ENCODE measurements at regions not wholly inside any gene's neighbourhood (a gene's known extent, or its start where the extent isn't known, plus 50 kb on each side); places are given as distances from the start of the nearest gene placed in this dataset.
A peak's percentile ranks its signal among the peaks of the same experiment; 100 is the strongest.
"Not testable (repeated sequence)": the region's sequence is repeated elsewhere in the genome, so short reads cannot be mapped to it uniquely, and the experiment has no call there.

- DNase-seq: no peak
These were observed 134.4 kb upstream of the TMEM170B start for GRCh38 chr6:11403035-11403601.

DNA sequence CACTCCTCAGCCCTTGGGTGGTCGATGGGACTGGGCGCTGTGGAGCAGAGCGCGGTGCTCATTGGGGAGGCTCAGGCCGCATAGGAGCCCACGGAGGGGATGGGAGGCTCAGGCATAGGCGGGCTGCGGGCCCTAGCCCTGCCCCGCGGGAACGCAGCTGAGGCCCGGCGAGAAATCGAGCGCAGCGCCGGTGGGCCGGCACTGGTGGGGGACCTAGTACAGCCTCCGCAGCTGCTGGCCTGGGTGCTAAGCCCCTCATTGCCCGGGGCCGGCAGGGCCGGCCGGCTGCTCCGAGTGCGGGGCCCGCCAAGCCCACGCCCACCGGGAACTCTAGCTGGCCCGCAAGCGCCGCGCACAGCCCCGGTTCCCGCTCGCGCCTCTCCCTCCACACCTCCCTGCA lies 135.0 kb upstream of the TMEM170B start:
- not testable (repeated sequence) for DNase-seq

- not testable (repeated sequence) for DNase-seq
These were observed 135.6 kb upstream of the TMEM170B start for GRCh38 chr6:11401954-11402353.

DNA sequence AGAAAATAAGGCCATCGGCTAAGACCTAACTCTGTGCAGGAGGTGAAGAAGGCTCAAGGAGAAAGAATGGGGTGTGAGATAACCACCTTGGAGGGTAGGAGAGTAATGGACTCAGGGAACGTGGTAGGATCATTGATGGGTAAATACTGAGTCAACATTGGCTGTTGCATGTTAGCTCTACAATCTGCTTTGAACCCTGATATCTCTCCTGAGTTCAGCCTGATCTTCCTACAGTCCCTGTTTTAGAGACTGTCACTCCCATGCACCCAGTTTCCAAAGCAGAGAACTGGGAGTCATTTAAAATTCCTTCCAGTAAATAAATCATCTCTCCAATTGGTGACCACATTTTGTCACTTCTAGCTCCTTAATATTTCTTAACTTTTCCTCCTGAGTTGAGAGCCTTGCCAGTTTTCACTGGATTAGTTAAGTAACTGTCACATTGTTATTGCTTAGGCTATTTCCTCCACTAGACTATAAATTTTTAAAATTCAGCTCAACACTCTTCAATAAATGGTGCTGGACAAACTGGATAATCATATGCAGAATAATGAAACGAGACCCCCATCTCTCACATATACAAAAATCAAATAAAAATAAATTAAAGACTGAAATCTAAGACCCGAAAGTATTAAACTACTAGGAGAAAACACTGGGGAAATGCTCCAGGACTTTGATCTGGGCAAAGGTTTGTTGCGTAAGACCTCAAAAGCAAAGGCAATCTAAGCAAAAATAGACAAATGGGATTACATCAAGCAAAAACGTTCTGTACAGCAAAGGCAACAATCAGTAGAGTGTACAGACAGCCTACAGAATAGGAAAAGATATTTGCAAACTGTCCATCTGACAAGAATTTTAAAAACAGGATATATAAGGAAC lies 138.9 kb upstream of the TMEM170B start:
- no peak for DNase-seq

DNA sequence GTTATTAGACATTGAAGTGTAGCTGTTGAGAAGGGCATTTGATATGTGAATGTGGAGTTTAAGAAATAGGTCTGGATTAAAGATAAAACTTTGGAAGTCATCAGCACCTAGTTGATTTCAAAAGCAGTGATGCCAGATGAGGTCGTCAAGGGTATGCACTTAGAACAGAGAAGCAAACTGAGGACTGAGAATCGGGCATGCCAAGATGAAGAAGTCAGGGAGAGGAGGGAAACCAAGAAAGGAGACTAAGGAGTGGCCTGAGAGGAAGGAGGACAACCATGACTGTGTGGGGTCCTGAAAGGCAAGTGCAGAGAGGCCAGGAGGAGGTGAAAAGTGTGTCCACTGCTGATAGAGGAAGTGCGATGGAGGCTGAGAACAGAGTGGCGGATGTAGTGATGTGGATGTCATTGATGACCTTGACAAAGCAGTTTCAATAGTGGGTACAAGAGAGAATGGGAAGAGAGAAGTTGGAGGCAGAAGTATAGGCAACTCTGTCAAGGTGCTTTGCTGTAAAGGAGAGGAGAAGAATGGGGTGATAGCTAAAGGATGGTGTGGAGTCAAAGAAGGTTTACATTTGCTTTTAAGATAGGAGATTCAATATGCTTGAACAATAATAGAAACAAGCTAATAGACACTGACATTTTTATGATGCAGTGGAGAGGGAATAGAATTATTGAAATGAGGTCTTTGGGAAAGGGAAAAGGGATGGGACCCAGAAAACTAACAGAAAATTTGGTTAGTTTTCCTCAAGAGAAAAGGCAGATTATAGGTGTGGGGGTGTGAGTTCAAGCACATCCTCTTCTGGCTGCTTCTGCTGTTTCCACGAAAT lies 139.7 kb upstream of the TMEM170B start:
- DNase-seq: no peak

- no peak for DNase-seq
These were observed 140.7 kb upstream of the TMEM170B start for GRCh38 chr6:11396860-11397259.

- no peak for DNase-seq
These were observed 143.6 kb upstream of the TMEM170B start for GRCh38 chr6:11393713-11394627.

- DNase-seq: no peak
These were observed 144.6 kb upstream of the TMEM170B start for GRCh38 chr6:11392778-11393507.

DNA sequence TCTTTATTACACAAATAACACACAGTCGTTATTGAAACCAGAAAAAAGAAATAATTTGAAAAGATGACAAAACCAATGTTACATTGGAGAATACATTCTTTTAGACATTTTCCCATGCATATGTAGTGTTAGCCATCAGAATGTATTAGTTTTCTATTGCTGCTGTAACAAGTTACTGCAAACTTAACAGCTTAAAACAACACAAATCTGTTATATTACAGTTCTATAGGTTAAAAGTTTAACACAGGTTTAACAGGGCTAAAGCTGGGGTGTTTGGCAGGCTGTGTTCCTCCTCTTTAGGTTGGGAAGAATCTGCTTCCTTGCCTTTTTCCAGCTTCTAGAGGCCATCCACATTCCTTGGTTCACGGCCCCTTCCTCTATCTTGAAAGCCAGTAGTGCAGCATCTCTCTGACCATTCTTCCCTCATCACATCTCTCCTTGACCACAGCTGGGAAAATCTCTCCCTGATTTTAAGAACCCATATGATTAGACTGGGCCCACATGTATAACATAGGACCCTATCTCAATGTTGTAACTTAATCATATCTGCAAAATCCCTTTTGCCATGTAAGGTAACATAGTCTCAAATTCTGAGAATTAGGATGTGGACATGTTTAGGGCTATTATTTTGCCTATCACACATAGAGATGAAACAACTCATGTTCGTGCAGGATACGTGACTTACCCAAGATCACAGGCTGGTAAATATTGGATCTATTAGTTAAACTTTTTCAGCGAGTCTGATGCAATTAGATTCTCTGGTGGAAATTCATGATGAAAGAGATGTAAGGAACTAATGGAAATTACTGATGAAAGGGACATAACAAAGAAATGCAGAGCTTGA lies 145.4 kb upstream of the TMEM170B start:
- no peak for DNase-seq

- DNase-seq: no peak
These were observed 147.6 kb upstream of the TMEM170B start for GRCh38 chr6:11389977-11390376.

DNA sequence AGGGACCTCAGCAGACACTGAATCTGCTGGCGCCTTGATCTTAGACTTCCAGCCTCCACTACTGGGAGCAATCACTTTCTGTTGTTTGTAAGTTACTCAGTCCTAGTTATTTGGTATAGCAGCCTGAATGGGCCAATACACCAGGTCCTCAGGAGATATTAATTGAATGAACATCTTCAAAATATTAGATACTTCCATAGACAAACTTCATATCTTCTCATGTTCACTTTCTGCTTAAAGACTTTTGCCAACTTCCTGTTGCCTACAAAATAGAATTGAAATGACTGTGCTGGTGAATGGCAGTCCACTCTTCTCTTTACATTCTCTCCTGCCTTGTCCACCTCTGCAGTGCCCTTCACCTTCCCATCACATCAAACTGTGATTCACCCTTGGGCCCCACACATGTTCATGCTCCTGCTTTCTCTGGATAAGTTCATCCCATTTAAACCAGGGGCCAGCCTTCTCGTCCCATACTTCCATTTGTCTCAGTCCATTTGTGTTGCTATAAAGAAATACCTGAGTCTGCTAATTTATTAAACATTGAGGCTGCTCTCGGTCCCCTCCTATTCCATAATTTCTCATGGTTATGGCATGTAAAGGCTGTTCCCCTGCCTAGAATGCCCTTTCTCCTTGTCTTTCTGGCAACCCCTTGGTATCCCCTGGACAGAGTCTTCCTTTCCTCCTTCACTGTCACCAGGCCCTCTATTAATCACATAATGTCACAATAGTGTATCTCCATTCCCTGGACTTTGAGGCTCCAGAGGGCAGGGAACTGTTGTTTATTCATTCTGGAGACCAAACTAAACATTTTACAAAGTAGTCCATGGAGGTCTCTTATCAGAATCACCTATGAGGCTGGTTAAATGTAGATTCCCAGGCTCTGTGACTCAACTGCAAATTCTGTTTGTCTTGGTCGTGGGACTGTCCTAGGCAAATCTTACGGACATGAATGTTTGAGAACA lies 148.3 kb upstream of the TMEM170B start:
- DNase-seq: no peak

DNA sequence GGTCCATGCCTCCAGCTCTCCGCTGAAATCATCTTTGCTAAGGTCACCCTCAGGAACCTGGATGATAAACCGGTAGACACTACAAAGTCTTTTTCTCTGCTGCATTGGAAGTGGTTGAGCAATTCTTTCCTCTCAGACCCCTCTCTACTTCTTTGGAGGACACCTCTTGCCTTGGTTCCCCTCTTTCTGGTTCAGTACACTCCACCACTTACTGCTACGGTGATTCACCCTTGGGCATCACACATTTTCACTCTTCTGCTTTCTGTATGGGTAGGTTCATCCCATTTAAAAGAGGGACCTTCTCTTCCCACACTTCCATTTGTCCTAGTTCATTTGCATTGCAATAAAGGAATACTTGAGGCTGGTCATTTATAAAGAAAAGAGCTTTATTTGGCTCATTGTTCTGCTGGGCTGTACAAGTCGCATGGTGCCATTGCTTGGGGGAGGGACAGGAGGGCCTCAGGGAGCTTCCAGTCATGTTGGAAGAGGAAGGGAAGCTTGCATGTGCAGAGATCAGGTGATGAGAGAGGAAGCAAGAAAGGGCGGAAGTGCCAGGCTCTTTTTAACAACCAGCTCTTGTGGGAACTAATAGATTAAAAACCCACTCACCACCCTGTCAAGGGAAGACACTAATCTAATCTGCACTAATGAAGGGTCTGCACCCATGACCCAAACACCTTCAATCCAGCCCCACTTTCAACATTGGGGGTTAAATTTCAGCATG lies 149.7 kb upstream of the TMEM170B start:
- DNase-seq: no peak

DNA sequence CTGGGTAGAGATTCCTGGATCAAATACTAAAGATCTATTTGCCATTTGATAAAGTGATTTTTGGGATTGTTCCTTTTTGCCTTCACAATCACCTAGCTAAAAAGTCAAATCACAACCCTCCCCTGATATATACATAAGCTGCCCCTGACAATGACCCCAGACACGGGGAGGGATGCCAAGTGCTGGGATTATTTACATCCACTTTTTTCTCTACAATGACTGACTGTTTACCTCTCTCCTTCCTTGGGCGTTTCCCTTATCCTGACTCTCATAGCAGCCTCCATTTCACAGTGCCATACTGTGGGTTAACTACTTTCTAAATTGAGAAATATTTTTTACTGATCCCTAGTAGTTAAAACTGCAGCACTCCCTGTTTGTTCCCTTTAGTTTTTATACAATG lies 150.8 kb upstream of the TMEM170B start:
- no peak for DNase-seq

DNA sequence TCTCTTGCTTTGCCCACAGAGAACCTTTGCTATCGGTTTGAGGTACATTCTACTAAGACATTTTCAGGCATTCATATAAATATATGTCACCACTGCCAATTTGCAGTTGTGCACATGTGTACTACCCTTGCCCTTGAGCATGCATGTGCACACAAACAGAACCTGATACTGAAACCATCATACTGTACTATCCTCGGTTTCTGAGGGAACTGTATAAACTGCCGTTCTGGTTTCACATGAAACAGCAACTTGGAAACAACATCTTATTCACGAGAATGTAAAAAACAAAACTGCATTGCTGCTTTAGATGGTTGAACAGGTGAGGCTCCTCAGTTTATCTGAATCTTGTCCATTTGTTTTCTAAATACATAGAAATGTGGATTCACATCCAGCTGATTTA lies 151.2 kb upstream of the TMEM170B start:
- no peak for DNase-seq

- no peak for DNase-seq
These were observed 152.3 kb upstream of the NEDD9 start for GRCh38 chr6:11384531-11385309.

- DNase-seq: peak; percentile 74
These were observed 149.5 kb upstream of the NEDD9 start for GRCh38 chr6:11381801-11382513.
